Loucy (cell line): ENCODE measurements at regions not wholly inside any gene's neighbourhood (a gene's known extent, or its start where the extent isn't known, plus 50 kb on each side); places are given as distances from the start of the nearest gene placed in this dataset.

Experiments
- EZH2phosphoT487 ChIP-seq: fragments of 200-600 bp; IDR thresholded peaks from 2 replicates; pipeline ENCODE4 v1.6.1; 2018; ENCODE audit warnings: antibody characterized with exemption, mild to moderate bottlenecking, moderate library complexity, borderline replicate concordance
- TF ChIP-seq, protein P1 (sequence below): fragments of 200-600 bp; sonication (generic); conservative IDR thresholded peaks from 2 replicates; pipeline ENCODE4 v1.5.1; 2014; ENCODE audit warnings: mild to moderate bottlenecking, antibody characterized with exemption, low read length

GRCh38 chr9:24011009-24011717 is 185.1 kb upstream of the ELAVL2 start:
- TF ChIP-seq, protein P1, sequence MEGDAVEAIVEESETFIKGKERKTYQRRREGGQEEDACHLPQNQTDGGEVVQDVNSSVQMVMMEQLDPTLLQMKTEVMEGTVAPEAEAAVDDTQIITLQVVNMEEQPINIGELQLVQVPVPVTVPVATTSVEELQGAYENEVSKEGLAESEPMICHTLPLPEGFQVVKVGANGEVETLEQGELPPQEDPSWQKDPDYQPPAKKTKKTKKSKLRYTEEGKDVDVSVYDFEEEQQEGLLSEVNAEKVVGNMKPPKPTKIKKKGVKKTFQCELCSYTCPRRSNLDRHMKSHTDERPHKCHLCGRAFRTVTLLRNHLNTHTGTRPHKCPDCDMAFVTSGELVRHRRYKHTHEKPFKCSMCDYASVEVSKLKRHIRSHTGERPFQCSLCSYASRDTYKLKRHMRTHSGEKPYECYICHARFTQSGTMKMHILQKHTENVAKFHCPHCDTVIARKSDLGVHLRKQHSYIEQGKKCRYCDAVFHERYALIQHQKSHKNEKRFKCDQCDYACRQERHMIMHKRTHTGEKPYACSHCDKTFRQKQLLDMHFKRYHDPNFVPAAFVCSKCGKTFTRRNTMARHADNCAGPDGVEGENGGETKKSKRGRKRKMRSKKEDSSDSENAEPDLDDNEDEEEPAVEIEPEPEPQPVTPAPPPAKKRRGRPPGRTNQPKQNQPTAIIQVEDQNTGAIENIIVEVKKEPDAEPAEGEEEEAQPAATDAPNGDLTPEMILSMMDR, result no peak
- no peak for TF ChIP-seq EZH2phosphoT487
